Pancreas (tissue), 10 donors: ENCODE measurements at regions not wholly inside any gene's neighbourhood (a gene's known extent, or its start where the extent isn't known, plus 50 kb on each side); places are given as distances from the start of the nearest gene placed in this dataset.

Source experiments
- ATAC-seq, 4 donors: fragments of 200-7000 bp; cut with Tn5 transposase; one replicate each; pipeline versions ENCODE4 v1.8.0 to v1.9.1; 2020; ENCODE audit warnings: mild to moderate bottlenecking in 4 of 4, moderate library complexity in 4 of 4
- DNase-seq, 6 donors: peaks; one replicate each; pipeline ENCODE4 v3.0.0-alpha.2; 2020
- FAIRE-seq: peaks from 2 replicates; lab custom pipeline; 2012; peaks lifted over from hg19 to GRCh38; lab: Jason Lieb, UNC
- H3K27ac ChIP-seq, 4 donors: fragments of 200-600 bp; sonication (generic); 1 replicate in 3 of 4; 2 replicates in 1 of 4; pipeline versions ENCODE4 v1.5.0 to v1.8.0; 2020
- H3K27me3 ChIP-seq, 4 donors: fragments of 200-600 bp; one replicate each; pipeline ENCODE4 v1.8.0; 2021
- H3K36me3 ChIP-seq, 3 donors: fragments of 200-600 bp; sonication (generic) in 1 of 3; one replicate each; pipeline versions ENCODE4 v1.5.0 to v1.8.0; 2020 to 2021
- H3K4me1 ChIP-seq, 3 donors: fragments of 200-600 bp; one replicate each; pipeline ENCODE4 v1.8.0; 2021
- H3K4me3 ChIP-seq, 4 donors: fragments of 200-600 bp; sonication (generic) in 2 of 4; one replicate each; pipeline versions ENCODE4 v1.5.0 to v1.8.0; 2020 to 2021
- H3K9me3 ChIP-seq, 4 donors: fragments of 200-600 bp; one replicate each; pipeline ENCODE4 v1.8.0; 2021
- WGBS, 2 donors: extraction: QIAGEN DNeasy Blood & Tissue Kit; methylation state at CpG; one replicate each; pipeline ENCODE4 v1.1.7; 2013; 5-methylcytosine and 5-hydroxymethylcytosine counted together
- intact Hi-C, 3 donors: fragments of 100-400 bp; cut with DNase I; formaldehyde crosslinking; loops; one replicate each; pipeline versions ENCODE4 v1.11.1 to v1.14.2; 2022
- TF ChIP-seq, protein P1 (sequence below), 4 donors: fragments of 200-600 bp; sonication (generic) in 3 of 4; IDR thresholded peaks; one replicate each; pipeline versions ENCODE4 v1.5.0 to v1.8.0; 2021; ENCODE audit warnings: antibody characterized with exemption in 4 of 4
- donor health status: healthy with polysubstance abuse.
- donor health status: DM: no; HTN: no; CAD: no; lungs with moderate emphysema.
- donor health status: DM: no; HTN: no; CAD: no.
- donor health status: control.
- donor health status: control.
- donor health status: Bipolar disorder and iron deficiency.
- donor health status: DM: yes; HTN: yes; CAD: no.
- donor health status: DM: no; HTN: no; CAD: no.
- donor health status: DM: no; HTN: no; CAD: no.
- donor health status: DM: yes; HTN: yes; CAD: no.

GRCh38 chr11:37404231-37404630, 806.2 kb upstream of the RAG2 start:
- intact Hi-C loops, result no loop called here
- Histone ChIP-seq H3K9me3 (no peaks in the 10 kb centered on the region), H3K27ac (no peak overlapping the region), H3K4me3 (no peak overlapping the region), H3K36me3 (no peaks in the 10 kb centered on the region), H3K27me3 (no peaks in the 10 kb centered on the region), H3K4me1 (no peaks in the 10 kb centered on the region)
- ATAC-seq (no peak), FAIRE-seq (no peak), DNase-seq (no peak)
- TF ChIP-seq, protein P1, sequence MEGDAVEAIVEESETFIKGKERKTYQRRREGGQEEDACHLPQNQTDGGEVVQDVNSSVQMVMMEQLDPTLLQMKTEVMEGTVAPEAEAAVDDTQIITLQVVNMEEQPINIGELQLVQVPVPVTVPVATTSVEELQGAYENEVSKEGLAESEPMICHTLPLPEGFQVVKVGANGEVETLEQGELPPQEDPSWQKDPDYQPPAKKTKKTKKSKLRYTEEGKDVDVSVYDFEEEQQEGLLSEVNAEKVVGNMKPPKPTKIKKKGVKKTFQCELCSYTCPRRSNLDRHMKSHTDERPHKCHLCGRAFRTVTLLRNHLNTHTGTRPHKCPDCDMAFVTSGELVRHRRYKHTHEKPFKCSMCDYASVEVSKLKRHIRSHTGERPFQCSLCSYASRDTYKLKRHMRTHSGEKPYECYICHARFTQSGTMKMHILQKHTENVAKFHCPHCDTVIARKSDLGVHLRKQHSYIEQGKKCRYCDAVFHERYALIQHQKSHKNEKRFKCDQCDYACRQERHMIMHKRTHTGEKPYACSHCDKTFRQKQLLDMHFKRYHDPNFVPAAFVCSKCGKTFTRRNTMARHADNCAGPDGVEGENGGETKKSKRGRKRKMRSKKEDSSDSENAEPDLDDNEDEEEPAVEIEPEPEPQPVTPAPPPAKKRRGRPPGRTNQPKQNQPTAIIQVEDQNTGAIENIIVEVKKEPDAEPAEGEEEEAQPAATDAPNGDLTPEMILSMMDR (IDR thresholded peaks at IDR 0.05), result no peak
- WGBS, 2 donors, result 54 to 69% methylated on average over 2 of the region's 2 CpGs

DNA sequence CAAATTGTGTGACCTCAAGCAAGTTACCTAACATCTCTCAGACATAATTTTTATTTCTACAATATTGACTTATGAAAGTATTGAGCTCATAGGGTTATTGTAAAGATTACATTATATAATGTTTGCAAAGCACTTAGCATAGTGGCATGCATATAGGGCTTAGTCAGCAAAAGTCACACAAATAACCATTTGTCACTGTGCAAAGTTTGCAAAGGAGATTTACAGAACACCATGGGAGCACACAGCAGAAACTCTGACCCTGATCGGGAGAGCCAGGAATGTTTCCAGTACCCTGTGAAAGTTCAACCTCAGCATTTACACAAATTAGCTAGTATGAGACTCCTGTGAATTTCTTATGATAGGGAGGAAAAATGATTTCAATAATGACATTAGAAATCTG, 804.6 kb upstream of the RAG2 start:
- Histone ChIP-seq H3K27ac (no peak overlapping the region), H3K36me3 (no peaks in the 10 kb centered on the region), H3K27me3 (no peaks in the 10 kb centered on the region), H3K4me1 (no peaks in the 10 kb centered on the region), H3K4me3 (no peak overlapping the region), H3K9me3 (no peaks in the 10 kb centered on the region)
- TF ChIP-seq, protein P1 (IDR thresholded peaks at IDR 0.05), result no peak
- WGBS, 2 donors, result 8 to 11% methylated on average over 1 of the region's 1 CpG
- FAIRE-seq (no peak), ATAC-seq (no peak), DNase-seq (no peak)
- intact Hi-C loops, result no loop called here

DNA sequence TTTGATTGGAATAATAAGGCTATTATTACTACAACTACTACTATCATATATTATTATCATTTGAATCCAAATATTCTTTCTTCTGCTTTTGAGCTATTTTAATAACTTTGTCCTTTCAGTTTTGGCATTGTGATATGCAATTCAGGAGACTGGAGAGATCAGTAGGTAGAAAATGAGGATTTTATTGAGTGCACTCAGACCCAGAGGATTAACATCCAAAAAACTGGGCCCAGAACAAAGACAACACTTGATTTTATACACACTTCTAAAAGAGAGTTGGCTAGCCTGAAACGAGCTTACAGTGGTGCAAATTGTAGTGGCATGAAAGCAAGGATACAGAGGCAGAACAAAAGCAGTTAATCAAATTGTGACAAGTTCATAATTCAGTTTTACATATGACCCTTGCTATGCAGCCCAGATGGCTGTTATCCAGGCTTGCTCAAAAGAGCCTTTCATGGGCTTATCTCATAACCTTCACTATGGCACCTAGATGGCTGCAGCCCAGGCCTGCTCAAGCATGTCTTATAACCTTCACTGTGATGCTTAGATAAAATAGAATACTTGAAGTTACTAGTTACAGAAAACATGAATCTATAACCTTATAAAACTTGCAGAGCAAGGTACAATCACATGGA, 796.3 kb upstream of the RAG2 start:
- Histone ChIP-seq H3K27me3 (no peaks in the 10 kb centered on the region), H3K36me3 (no peaks in the 10 kb centered on the region), H3K4me1 (no peaks in the 10 kb centered on the region), H3K27ac (no peak overlapping the region), H3K4me3 (no peak overlapping the region), H3K9me3 (no peaks in the 10 kb centered on the region)
- WGBS, 2 donors, result 13 to 23% methylated on average over 1 of the region's 1 CpG
- FAIRE-seq, result no peak
- ATAC-seq, result no peak
- TF ChIP-seq, protein P1 (IDR thresholded peaks at IDR 0.05), result no peak
- intact Hi-C loops, result no loop called here
- DNase-seq, result no peak

GRCh38 chr11:37391615-37392014, 793.6 kb upstream of the RAG2 start:
- DNase-seq (no peak), FAIRE-seq (no peak), ATAC-seq (no peak)
- Histone ChIP-seq H3K4me1 (no peaks in the 10 kb centered on the region), H3K4me3 (no peak overlapping the region), H3K27ac (no peak overlapping the region), H3K27me3 (no peaks in the 10 kb centered on the region), H3K36me3 (no peaks in the 10 kb centered on the region), H3K9me3 (no peaks in the 10 kb centered on the region)
- intact Hi-C loops, result no loop called here
- WGBS, 2 donors, result 56 to 57% methylated on average over 1 of the region's 1 CpG
- TF ChIP-seq, protein P1 (IDR thresholded peaks at IDR 0.05), result no peak

- Histone ChIP-seq H3K27me3 (no peaks in the 10 kb centered on the region), H3K4me1 (no peaks in the 10 kb centered on the region), H3K4me3 (no peak overlapping the region), H3K9me3 (no peaks in the 10 kb centered on the region), H3K36me3 (no peaks in the 10 kb centered on the region), H3K27ac (no peak overlapping the region)
- ATAC-seq (no peak), DNase-seq (no peak), FAIRE-seq (no peak)
- TF ChIP-seq, protein P1 (IDR thresholded peaks at IDR 0.05), result no peak
- 39 to 49% methylated on average over 5 of the region's 5 CpGs for WGBS, 2 donors
- intact Hi-C loops, result no loop called here
These were observed 792.6 kb upstream of the RAG2 start for GRCh38 chr11:37390576-37391083.
